Keratinocyte (primary cell): ENCODE measurements at regions not wholly inside any gene's neighbourhood (a gene's known extent, or its start where the extent isn't known, plus 50 kb on each side); places are given as distances from the start of the nearest gene placed in this dataset.

ENCODE experiments used
- DNase-seq: peaks from one replicate; pipeline ENCODE4 v3.0.0-alpha.2; 2011; ENCODE audit warnings: low read depth, missing footprints, low spot score
- FAIRE-seq: peaks from 2 replicates; lab custom pipeline; 2011; peaks lifted over from hg19 to GRCh38; lab: Jason Lieb, UNC
- H2AFZ ChIP-seq: 2 replicates; pipeline ENCODE4 v1.6.0; 2012; ENCODE audit warnings: low read length, control low read depth, inconsistent platforms; ENCODE audit not compliant: control insufficient read depth
- H3K27ac ChIP-seq: 2 replicates; pipeline ENCODE4 v1.5.1; 2011; ENCODE audit warnings: low read length; ENCODE audit not compliant: control insufficient read depth, insufficient read depth
- H3K27me3 ChIP-seq: 3 replicates; pipeline ENCODE4 v1.6.0; 2011; ENCODE audit warnings: low read length; ENCODE audit not compliant: control insufficient read depth, insufficient read depth; ENCODE audit errors: extremely low read depth
- H3K36me3 ChIP-seq, 2 experiments: 2 replicates in 1 of 2; 3 replicates in 1 of 2; pipeline ENCODE4 v1.5.1; 2011; ENCODE audit warnings: low read length in 2 of 2, mild to moderate bottlenecking in 1 of 2; ENCODE audit not compliant: control insufficient read depth in 2 of 2, insufficient read depth in 2 of 2; ENCODE audit errors: extremely low read depth in 1 of 2
- H3K4me1 ChIP-seq: 3 replicates; pipeline ENCODE4 v1.5.1; 2011; ENCODE audit warnings: low read length; ENCODE audit not compliant: control insufficient read depth, insufficient read depth; ENCODE audit errors: extremely low read depth
- H3K4me2 ChIP-seq: 3 replicates; pipeline ENCODE4 v1.6.0; 2011; ENCODE audit warnings: low read depth, low read length; ENCODE audit not compliant: control insufficient read depth, insufficient read depth; ENCODE audit errors: extremely low read depth
- H3K4me3 ChIP-seq, 3 experiments: fragments of 200-600 bp in 1 of 3; sonication (generic) in 1 of 3; 2 replicates in 2 of 3; 3 replicates in 1 of 3; pipeline ENCODE4 v1.5.1; 2011 to 2016; ENCODE audit warnings: low read length in 3 of 3, mild to moderate bottlenecking in 3 of 3, control low read depth in 2 of 3, inconsistent platforms in 1 of 3, low read depth in 1 of 3, mixed read lengths in 1 of 3, mixed run types in 1 of 3, moderate library complexity in 1 of 3; ENCODE audit not compliant: control insufficient read depth in 2 of 3, insufficient read depth in 2 of 3; ENCODE audit errors: extremely low read depth in 1 of 3
- H3K79me2 ChIP-seq: 2 replicates; pipeline ENCODE4 v1.6.0; 2012; ENCODE audit warnings: low read length; ENCODE audit not compliant: control insufficient read depth, insufficient read depth
- H3K9ac ChIP-seq: 3 replicates; pipeline ENCODE4 v1.6.0; 2011; ENCODE audit warnings: low read length; ENCODE audit not compliant: control insufficient read depth, insufficient read depth; ENCODE audit errors: extremely low read depth
- H3K9me1 ChIP-seq: 3 replicates; pipeline ENCODE4 v1.6.0; 2011; ENCODE audit warnings: low read length; ENCODE audit not compliant: control insufficient read depth, insufficient read depth; ENCODE audit errors: extremely low read depth
- H3K9me3 ChIP-seq: 2 replicates; pipeline ENCODE4 v1.5.1; 2012; ENCODE audit warnings: low read depth, low read length; ENCODE audit not compliant: control insufficient read depth
- H4K20me1 ChIP-seq: 3 replicates; pipeline ENCODE4 v1.6.0; 2011; ENCODE audit warnings: low read length; ENCODE audit not compliant: control insufficient read depth, insufficient read depth; ENCODE audit errors: extremely low read depth
- CTCF ChIP-seq, 3 experiments: IDR thresholded peaks in 1 of 3; conservative IDR thresholded peaks in 1 of 3; optimal IDR thresholded peaks in 1 of 3; 2 replicates in 2 of 3; 3 replicates in 1 of 3; pipeline versions ENCODE3 to v1.5.1; 2011; ENCODE audit warnings: low read length in 3 of 3, mild to moderate bottlenecking in 3 of 3, moderate library complexity in 2 of 3, control low read depth in 1 of 3, inconsistent platforms in 1 of 3; ENCODE audit not compliant: insufficient read depth in 2 of 3; ENCODE audit errors: extremely low read depth in 1 of 3
- EZH2 ChIP-seq: IDR thresholded peaks from one replicate; pipeline ENCODE4 v1.6.1; 2012; ENCODE audit warnings: inconsistent platforms, mild to moderate bottlenecking, low read length, moderate library complexity
- dilution Hi-C: fragments of 300-500 bp; cut with MboI; formaldehyde crosslinking; loops from one replicate; pipeline ENCODE4 v1.7.0; 2020; ENCODE audit warnings: low sequenced_read_pairs; ENCODE audit not compliant: extremely low pct_ligation_motif_present

GRCh38 chr14:51310505-51310944, 70.5 kb downstream of the TMX1 start:
- no peak overlapping the region for H3K27ac ChIP-seq

GRCh38 chr14:51314321-51315015, 74.4 kb downstream of the TMX1 start:
- peaks cover 8% of the 10 kb centered on the region for H3K4me1 ChIP-seq

More at GRCh38 chr14:51310505-51310944, 70.5 kb downstream of the TMX1 start:
- TF ChIP-seq CTCF (optimal IDR thresholded peaks at IDR 0.05 in 1 of 3, IDR thresholded peaks at IDR 0.05 in 1 of 3, conservative IDR thresholded peaks at IDR 0.05 in 1 of 3; ENCODE audit: extremely low read depth in 1 of 3, insufficient read depth in 2 of 3, low read length in 3 of 3) (no peak), EZH2 (no peak)
- H4K20me1 ChIP-seq: no peaks in the 10 kb centered on the region
- DNase-seq (no peak), FAIRE-seq (no peak)
- H3K4me2 ChIP-seq: no peak overlapping the region
- H3K36me3 ChIP-seq: no peaks in the 10 kb centered on the region
- no peaks in the 10 kb centered on the region for H3K9me3 ChIP-seq
- no peaks in the 10 kb centered on the region for H3K9me1 ChIP-seq
- no peak overlapping the region for H3K4me3 ChIP-seq
- H2AFZ ChIP-seq: no peak overlapping the region
- dilution Hi-C loops: no loop called here
- no peak overlapping the region for H3K9ac ChIP-seq
- H3K27me3 ChIP-seq: no peaks in the 10 kb centered on the region
- H3K4me1 ChIP-seq: peaks cover 1% of the 10 kb centered on the region
- H3K79me2 ChIP-seq: no peaks in the 10 kb centered on the region

More at GRCh38 chr14:51314321-51315015, 74.4 kb downstream of the TMX1 start:
- DNase-seq: no peak
- H2AFZ ChIP-seq: no peak overlapping the region
- H3K4me2 ChIP-seq: no peak overlapping the region
- H3K9me1 ChIP-seq: no peaks in the 10 kb centered on the region
- dilution Hi-C loops: no loop called here
- H3K36me3 ChIP-seq: no peaks in the 10 kb centered on the region
- H3K27ac ChIP-seq: no peak overlapping the region
- H4K20me1 ChIP-seq: no peaks in the 10 kb centered on the region
- no peaks in the 10 kb centered on the region for H3K79me2 ChIP-seq
- H3K4me3 ChIP-seq: no peak overlapping the region
- no peak for TF ChIP-seq EZH2
- TF ChIP-seq CTCF (optimal IDR thresholded peaks at IDR 0.05 in 1 of 3, IDR thresholded peaks at IDR 0.05 in 1 of 3, conservative IDR thresholded peaks at IDR 0.05 in 1 of 3; ENCODE audit: extremely low read depth in 1 of 3, insufficient read depth in 2 of 3, low read length in 3 of 3): no peak
- no peaks in the 10 kb centered on the region for H3K27me3 ChIP-seq
- FAIRE-seq: no peak
- no peaks in the 10 kb centered on the region for H3K9me3 ChIP-seq
- H3K9ac ChIP-seq: no peak overlapping the region
